ENCODE measurements at regions not wholly inside any gene's neighbourhood (a gene's known extent, or its start where the extent isn't known, plus 50 kb on each side); places are given as distances from the start of the nearest gene placed in this dataset.

DNA sequence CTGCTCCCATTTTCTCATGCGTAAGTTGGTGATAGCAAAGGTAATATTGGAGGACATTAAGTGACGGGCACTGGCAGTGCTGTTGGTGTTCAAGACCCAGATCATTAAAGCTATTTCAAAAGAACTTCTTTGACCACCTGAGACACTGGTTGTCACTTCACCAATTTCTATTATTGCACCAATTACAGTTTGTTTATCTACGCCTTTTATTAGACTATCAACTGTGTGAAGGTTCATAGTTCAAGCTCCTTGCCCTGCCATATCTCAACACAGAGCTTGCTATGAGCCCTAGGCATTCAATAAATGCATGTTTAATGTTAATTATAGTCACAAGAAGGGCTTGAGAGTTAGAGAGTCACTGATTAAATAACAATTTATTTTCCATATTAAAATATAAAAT is 778.7 kb upstream of the HS3ST1 start:
- no peaks in the 10 kb centered on the region for H3K9me3 ChIP-seq (ENCODE audit: low read length)
- H2AFZ ChIP-seq (ENCODE audit: low read depth, low read length), result no peak overlapping the region
- no peaks in the 10 kb centered on the region for H3K36me3 ChIP-seq (ENCODE audit: insufficient read depth, low read length)
- no peak overlapping the region for H3K4me3 ChIP-seq (ENCODE audit: low read length)
- no peaks in the 10 kb centered on the region for H3K4me1 ChIP-seq (ENCODE audit: insufficient read depth, low read length)
- H3K27me3 ChIP-seq (ENCODE audit: insufficient read depth, low read length), result no peaks in the 10 kb centered on the region

DNA sequence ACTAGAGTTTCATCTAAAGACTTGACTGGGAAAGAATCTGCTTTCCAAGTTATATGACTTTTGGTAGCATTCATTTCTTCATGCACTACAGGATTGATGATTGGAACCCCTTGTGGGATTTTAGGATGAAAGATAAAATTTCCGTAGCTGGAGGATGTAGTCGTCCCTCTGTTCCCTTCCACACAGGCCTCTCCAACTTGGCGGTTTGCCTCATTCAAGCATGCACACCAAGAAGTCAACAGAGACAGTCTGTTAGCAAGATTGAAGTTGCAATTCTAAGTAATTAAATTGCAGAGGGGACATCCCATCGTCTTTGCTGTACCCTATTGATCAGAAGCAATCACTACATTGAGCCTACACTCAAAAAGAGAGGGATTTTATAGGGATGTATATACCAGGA is 777.4 kb upstream of the HS3ST1 start:
- Histone ChIP-seq H3K4me3 (ENCODE audit: low read length) (no peak overlapping the region), H3K4me1 (ENCODE audit: insufficient read depth, low read length) (no peaks in the 10 kb centered on the region), H3K9me3 (ENCODE audit: low read length) (no peaks in the 10 kb centered on the region), H3K27me3 (ENCODE audit: insufficient read depth, low read length) (no peaks in the 10 kb centered on the region), H3K36me3 (ENCODE audit: insufficient read depth, low read length) (no peaks in the 10 kb centered on the region), H2AFZ (ENCODE audit: low read depth, low read length) (no peak overlapping the region)

DNA sequence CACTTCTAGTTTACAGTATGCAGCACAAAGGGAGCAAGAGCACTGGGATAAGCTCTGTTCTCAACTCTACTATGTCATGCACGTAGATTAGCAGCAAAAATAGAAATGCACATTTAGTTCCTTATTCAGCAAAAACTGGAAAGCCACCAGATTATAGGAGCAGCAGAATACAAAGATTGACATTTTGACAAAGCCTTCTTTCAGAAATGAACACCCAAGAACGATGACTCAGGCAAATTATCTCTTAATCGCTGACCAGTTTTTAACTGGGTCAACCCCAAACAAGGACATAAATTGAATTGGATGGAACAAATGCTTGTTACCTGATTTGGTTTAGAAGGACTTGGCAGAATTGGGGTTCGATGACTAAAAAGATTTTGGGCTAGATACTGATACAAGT is 775.3 kb upstream of the HS3ST1 start:
- no peaks in the 10 kb centered on the region for H3K4me1 ChIP-seq (ENCODE audit: insufficient read depth, low read length)
- no peaks in the 10 kb centered on the region for H3K36me3 ChIP-seq (ENCODE audit: insufficient read depth, low read length)
- H2AFZ ChIP-seq (ENCODE audit: low read depth, low read length), result no peak overlapping the region
- H3K4me3 ChIP-seq (ENCODE audit: low read length), result no peak overlapping the region
- no peaks in the 10 kb centered on the region for H3K27me3 ChIP-seq (ENCODE audit: insufficient read depth, low read length)
- H3K9me3 ChIP-seq (ENCODE audit: low read length), result no peaks in the 10 kb centered on the region

DNA sequence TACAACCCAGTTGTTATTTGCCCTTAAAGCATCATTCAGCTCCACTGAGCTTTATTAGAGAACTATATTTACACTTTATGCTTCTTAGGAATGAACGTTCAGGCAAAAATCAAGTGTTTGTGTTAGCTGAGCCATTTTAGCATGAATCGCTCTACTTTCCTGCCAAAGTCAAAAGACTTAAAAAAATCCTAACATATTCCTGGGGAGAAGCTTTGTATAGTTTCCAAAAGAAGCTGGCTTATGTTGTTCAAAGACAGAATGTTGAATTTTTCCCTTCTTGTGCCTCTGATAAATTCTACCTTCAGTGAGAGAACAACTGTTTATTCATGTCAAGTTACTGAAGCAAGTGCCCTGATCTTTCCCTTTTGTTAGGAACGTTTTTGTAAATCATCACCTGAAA is 771.5 kb upstream of the HS3ST1 start:
- Histone ChIP-seq H3K4me1 (ENCODE audit: insufficient read depth, low read length) (no peaks in the 10 kb centered on the region), H3K4me3 (ENCODE audit: low read length) (no peak overlapping the region), H3K27me3 (ENCODE audit: insufficient read depth, low read length) (no peaks in the 10 kb centered on the region), H2AFZ (ENCODE audit: low read depth, low read length) (no peak overlapping the region), H3K36me3 (ENCODE audit: insufficient read depth, low read length) (no peaks in the 10 kb centered on the region), H3K9me3 (ENCODE audit: low read length) (no peaks in the 10 kb centered on the region)

DNA sequence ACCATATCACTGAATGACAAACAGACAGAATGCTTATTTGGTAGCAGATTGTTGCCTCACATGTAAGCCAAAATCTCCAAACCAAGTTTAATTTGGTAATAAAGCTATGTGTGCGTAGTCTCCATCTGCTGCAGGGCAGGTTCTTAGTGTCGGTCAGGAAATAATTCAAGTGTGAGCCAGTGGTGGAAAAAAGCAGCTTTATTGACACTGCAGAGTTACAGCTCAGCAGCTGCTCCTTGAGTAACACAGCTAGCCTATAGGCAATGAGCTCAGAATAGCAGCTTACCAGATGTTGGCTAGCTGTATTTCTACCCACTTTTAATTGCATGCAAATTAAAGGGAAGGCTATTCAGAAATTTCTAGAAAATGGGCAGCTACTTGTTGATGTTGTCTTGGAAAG is 757.8 kb upstream of the HS3ST1 start:
- Histone ChIP-seq H3K4me1 (ENCODE audit: insufficient read depth, low read length) (no peaks in the 10 kb centered on the region), H3K27me3 (ENCODE audit: insufficient read depth, low read length) (no peaks in the 10 kb centered on the region), H3K36me3 (ENCODE audit: insufficient read depth, low read length) (no peaks in the 10 kb centered on the region), H3K4me3 (ENCODE audit: low read length) (no peak overlapping the region), H3K9me3 (ENCODE audit: low read length) (no peaks in the 10 kb centered on the region), H2AFZ (ENCODE audit: low read depth, low read length) (no peak overlapping the region)

DNA sequence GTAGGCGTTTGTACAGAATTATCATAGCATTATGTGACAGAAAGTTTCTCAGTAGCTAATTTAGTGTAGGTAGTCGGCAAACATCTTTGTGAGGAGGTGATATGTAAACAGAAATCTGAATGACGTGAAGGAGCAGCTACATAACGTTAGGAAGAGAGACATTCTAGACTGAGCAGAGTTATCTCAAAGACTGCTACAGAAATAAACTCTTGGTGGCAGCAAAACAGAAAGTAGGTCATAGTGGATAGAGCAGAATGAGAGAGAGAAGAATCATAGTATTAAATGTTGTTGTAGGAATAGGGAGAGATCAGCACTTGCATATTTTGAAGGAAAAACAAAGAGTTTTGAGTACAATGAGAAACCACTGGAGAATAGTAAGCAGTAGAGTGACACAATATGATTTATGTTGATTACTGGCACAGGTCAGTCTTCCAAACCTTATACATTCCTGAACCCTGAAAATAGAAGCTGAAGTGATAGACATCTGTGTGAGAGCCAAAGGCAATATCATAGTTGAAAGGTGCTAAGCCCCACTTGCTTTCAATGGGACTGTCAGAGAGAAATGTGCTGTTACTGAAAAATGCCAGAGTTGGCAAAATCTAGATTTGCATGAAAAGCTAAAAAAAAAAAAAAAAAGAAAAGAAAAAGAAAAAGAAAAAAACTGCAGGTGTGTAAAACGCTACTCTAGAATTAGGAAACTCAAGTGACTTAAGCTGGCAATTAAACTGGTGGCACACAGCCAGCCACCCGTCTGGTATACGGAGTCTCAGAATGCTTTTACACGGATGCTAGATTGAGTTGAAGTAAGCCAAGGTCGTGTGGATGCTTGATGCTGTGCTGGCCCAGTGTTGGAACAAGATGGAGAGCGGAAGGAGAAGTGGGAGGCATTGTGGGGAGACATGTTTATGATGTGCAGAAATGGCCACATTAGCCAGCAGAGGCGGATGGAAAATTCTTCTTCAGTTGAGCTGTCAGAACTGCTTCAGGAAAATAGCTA is 750.2 kb upstream of the HS3ST1 start:
- H3K4me1 ChIP-seq (ENCODE audit: insufficient read depth, low read length), result no peaks in the 10 kb centered on the region
- H3K9me3 ChIP-seq (ENCODE audit: low read length), result no peaks in the 10 kb centered on the region
- H2AFZ ChIP-seq (ENCODE audit: low read depth, low read length), result no peak overlapping the region
- no peaks in the 10 kb centered on the region for H3K27me3 ChIP-seq (ENCODE audit: insufficient read depth, low read length)
- H3K4me3 ChIP-seq (ENCODE audit: low read length), result no peak overlapping the region
- no peaks in the 10 kb centered on the region for H3K36me3 ChIP-seq (ENCODE audit: insufficient read depth, low read length)

DNA sequence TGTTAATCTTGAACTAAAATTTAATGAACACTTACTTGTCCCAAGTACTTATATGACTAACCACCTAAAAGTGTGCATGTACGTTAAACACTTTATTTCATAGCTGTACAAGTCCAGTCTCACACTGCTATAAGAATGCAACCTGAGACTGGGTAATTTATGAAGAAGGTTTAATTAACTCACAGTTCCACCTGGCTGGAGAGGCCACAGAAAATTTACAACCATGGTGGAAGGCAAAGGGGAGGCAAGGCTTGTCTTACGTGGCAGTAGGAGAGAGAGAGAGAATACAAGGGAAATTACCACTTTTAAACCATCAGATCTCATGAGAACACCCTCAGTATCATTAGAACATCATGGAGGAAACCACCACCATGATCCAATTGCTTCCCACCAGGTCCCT is 748.7 kb upstream of the HS3ST1 start:
- no peaks in the 10 kb centered on the region for H3K27me3 ChIP-seq (ENCODE audit: insufficient read depth, low read length)

DNA sequence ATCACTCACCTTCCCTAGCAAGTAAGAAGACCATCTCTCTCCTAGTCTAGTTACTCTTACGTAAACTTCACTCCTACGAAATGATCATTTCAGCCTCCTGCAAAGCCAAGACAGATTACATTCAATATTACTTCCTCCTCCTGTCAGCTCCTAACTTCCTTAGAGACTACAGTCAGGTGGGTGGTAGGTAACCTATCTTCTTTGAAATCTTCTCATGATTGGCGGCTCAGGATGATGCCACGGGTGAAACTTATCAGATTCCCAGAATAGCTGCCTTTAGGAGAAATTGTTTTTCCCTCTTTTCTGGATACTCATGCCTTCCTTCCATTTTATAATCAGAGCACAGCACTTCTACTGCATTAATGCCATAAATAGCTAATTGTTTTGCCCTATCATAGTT is 744.8 kb upstream of the HS3ST1 start:
- Histone ChIP-seq H3K4me3 (ENCODE audit: low read length) (no peak overlapping the region), H3K4me1 (ENCODE audit: insufficient read depth, low read length) (no peaks in the 10 kb centered on the region), H3K36me3 (ENCODE audit: insufficient read depth, low read length) (no peaks in the 10 kb centered on the region), H2AFZ (ENCODE audit: low read depth, low read length) (no peak overlapping the region), H3K9me3 (ENCODE audit: low read length) (no peaks in the 10 kb centered on the region), H3K27me3 (ENCODE audit: insufficient read depth, low read length) (no peaks in the 10 kb centered on the region)

More for the DNA sequence above, 748.7 kb upstream of the HS3ST1 start:
- H2AFZ ChIP-seq (ENCODE audit: low read depth, low read length), result no peak overlapping the region
- H3K36me3 ChIP-seq (ENCODE audit: insufficient read depth, low read length), result no peaks in the 10 kb centered on the region
- no peaks in the 10 kb centered on the region for H3K4me1 ChIP-seq (ENCODE audit: insufficient read depth, low read length)
- no peak overlapping the region for H3K4me3 ChIP-seq (ENCODE audit: low read length)
- H3K9me3 ChIP-seq (ENCODE audit: low read length), result no peaks in the 10 kb centered on the region

DNA sequence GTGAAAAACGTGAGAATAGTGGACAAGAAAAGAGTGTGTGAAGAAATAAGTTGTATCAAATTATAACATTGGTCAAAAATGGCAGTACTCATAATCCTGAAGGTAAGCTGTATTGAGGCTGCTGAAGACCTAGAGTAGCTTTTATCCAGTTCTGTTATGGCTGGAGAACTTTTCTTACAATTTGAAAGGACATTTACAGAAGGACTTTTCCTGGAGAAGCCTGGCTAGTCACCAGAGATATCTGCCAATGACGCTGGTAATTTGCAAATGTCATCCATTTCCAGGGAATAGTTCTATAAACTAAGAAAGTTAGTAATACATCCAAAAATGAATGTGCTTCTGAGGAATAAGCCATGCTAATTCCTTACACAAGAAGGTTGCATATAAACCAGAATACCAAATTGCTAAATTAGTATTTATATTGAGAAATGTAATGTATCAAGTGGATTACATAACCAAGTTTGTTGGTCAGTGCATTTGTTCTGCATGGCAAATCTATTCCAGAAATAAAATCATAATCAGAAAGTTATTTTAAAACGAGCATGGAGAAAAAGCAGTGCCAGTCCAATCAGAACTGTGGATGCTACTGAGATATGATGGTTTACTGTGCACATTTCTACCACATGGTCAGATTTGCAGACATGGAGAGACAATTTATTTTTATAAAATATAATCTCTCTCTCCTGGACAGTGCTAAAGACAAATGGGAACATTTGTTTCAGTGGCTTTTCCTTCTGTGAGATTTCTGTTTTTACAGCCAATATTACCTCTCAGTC is 743.7 kb upstream of the HS3ST1 start:
- H3K36me3 ChIP-seq (ENCODE audit: insufficient read depth, low read length), result no peaks in the 10 kb centered on the region
- H3K4me1 ChIP-seq (ENCODE audit: insufficient read depth, low read length), result no peaks in the 10 kb centered on the region
- H2AFZ ChIP-seq (ENCODE audit: low read depth, low read length), result no peak overlapping the region
- no peak overlapping the region for H3K4me3 ChIP-seq (ENCODE audit: low read length)
- no peaks in the 10 kb centered on the region for H3K27me3 ChIP-seq (ENCODE audit: insufficient read depth, low read length)
- no peaks in the 10 kb centered on the region for H3K9me3 ChIP-seq (ENCODE audit: low read length)

DNA sequence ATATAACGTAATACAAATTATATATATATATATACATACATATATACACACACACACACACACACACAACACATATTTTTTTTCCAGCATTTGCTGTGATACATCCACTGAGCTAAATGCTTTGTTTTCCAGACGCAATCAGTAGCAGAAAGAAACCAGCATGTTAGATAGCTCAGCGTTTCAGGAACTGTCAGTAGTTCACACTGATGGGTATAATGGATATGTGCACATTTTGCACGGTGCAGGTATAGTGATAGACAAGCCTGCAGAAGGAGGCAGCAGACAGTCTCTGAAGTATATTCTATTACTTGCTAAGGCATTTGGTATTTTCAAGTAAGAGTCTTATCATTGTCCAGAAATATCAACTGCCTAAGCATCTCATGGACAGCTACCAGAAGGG is 741.6 kb upstream of the HS3ST1 start:
- H3K27me3 ChIP-seq (ENCODE audit: insufficient read depth, low read length), result no peaks in the 10 kb centered on the region
- no peak overlapping the region for H2AFZ ChIP-seq (ENCODE audit: low read depth, low read length)
- no peaks in the 10 kb centered on the region for H3K4me1 ChIP-seq (ENCODE audit: insufficient read depth, low read length)
- H3K4me3 ChIP-seq (ENCODE audit: low read length), result no peak overlapping the region
- H3K36me3 ChIP-seq (ENCODE audit: insufficient read depth, low read length), result no peaks in the 10 kb centered on the region
- H3K9me3 ChIP-seq (ENCODE audit: low read length), result no peaks in the 10 kb centered on the region

DNA sequence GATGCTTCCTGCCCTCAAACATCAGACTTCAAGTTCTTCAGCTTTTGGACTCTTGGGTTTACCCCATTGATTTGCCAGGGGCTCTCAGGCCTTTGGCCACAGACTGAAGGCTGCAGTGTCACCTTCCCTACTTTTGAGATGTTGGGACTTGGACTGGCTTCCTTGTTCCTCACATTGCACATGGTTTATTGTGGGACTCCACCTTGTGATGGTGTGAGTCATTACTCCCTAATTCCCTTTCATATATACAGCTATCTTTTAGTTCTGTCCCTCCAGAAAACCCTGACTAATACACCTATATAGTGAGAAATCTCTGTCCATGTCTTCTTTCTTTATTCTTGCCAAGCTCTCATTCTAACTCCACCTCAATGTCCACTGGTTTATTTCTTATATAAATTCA is 736.9 kb upstream of the HS3ST1 start:
- Histone ChIP-seq H2AFZ (ENCODE audit: low read depth, low read length) (no peak overlapping the region), H3K36me3 (ENCODE audit: insufficient read depth, low read length) (no peaks in the 10 kb centered on the region), H3K4me3 (ENCODE audit: low read length) (no peak overlapping the region), H3K9me3 (ENCODE audit: low read length) (no peaks in the 10 kb centered on the region), H3K27me3 (ENCODE audit: insufficient read depth, low read length) (no peaks in the 10 kb centered on the region), H3K4me1 (ENCODE audit: insufficient read depth, low read length) (no peaks in the 10 kb centered on the region)

DNA sequence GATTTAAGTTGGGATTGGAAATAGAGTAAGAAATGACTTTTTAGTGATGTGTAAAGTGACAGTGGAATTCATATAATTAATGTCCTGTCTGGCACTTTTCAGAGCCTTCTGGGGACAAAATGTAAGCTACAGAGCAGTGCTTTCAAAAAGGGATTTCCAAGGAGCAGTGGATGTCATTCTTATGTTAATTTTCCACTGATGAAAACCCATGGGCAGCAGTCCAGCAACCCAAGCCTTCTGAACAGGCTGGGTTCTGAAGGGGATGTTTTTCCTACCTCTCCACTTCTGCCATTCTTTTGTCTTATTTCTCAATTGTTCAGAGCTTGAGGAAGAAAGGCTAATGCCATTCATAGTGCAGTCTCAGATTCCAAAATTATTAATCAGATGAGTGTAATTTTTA is 717.6 kb upstream of the HS3ST1 start:
- Histone ChIP-seq H3K27me3 (ENCODE audit: insufficient read depth, low read length) (no peaks in the 10 kb centered on the region), H3K36me3 (ENCODE audit: insufficient read depth, low read length) (no peaks in the 10 kb centered on the region), H3K9me3 (ENCODE audit: low read length) (no peaks in the 10 kb centered on the region), H3K4me3 (ENCODE audit: low read length) (no peak overlapping the region), H2AFZ (ENCODE audit: low read depth, low read length) (no peak overlapping the region), H3K4me1 (ENCODE audit: insufficient read depth, low read length) (no peaks in the 10 kb centered on the region)

DNA sequence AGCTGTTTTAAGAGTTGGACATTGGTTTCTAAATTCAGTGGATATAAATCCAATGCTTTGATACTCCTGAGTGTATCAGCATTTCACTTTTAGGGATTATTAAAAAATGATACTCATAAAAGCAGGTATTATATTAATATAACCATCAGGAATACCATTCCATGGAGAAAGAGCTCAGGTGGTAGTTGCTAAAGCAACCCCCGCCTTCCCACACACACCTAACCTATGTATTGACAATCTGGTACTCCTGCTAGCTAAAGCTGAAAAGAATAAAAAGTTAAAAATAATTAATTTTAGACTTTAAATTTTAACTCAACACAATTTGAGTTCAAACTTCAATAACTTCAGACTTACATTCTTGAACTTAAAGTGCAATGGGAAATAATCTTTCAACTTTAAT is 717.1 kb upstream of the HS3ST1 start:
- H3K9me3 ChIP-seq (ENCODE audit: low read length), result no peaks in the 10 kb centered on the region
- H3K27me3 ChIP-seq (ENCODE audit: insufficient read depth, low read length), result no peaks in the 10 kb centered on the region
- H3K36me3 ChIP-seq (ENCODE audit: insufficient read depth, low read length), result no peaks in the 10 kb centered on the region
- H3K4me1 ChIP-seq (ENCODE audit: insufficient read depth, low read length), result no peaks in the 10 kb centered on the region
- H2AFZ ChIP-seq (ENCODE audit: low read depth, low read length), result no peak overlapping the region
- H3K4me3 ChIP-seq (ENCODE audit: low read length), result no peak overlapping the region

Data from neuron (in vitro differentiated cells).